Panc1 (cell line): ENCODE measurements at regions not wholly inside any gene's neighbourhood (a gene's known extent, or its start where the extent isn't known, plus 50 kb on each side); places are given as distances from the start of the nearest gene placed in this dataset.

Source experiments
- POLR2AphosphoS5 ChIP-seq: IDR thresholded peaks from 2 replicates; pipeline ENCODE4 v1.6.1; 2012; ENCODE audit warnings: mild to moderate bottlenecking, low read depth, low read length, moderate library complexity
- TF ChIP-seq, protein P1 (sequence below): fragments of 450-650 bp; IDR thresholded peaks from 2 replicates; pipeline ENCODE4 v1.5.1; 2017; ENCODE audit warnings: mild to moderate bottlenecking

DNA sequence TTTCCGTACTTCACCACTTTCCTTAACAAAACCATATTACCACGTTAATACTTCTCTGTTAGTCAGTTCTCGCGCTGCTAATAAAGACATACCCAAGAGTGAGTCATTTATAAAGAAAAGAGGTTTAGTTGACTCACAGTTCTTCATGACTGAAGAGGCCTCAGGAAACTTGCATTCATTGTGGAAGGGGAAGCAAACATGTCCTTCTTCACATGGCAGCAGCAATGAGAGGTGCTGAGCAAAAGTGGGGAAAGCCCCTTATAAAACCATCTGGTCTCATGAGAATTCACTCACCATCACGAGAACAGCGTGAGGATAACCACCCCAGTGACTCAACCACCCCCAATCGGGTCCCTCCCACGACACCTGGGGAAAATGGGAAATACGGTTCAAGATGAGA, 289.8 kb upstream of the CLNK start:
- TF ChIP-seq, protein P1, sequence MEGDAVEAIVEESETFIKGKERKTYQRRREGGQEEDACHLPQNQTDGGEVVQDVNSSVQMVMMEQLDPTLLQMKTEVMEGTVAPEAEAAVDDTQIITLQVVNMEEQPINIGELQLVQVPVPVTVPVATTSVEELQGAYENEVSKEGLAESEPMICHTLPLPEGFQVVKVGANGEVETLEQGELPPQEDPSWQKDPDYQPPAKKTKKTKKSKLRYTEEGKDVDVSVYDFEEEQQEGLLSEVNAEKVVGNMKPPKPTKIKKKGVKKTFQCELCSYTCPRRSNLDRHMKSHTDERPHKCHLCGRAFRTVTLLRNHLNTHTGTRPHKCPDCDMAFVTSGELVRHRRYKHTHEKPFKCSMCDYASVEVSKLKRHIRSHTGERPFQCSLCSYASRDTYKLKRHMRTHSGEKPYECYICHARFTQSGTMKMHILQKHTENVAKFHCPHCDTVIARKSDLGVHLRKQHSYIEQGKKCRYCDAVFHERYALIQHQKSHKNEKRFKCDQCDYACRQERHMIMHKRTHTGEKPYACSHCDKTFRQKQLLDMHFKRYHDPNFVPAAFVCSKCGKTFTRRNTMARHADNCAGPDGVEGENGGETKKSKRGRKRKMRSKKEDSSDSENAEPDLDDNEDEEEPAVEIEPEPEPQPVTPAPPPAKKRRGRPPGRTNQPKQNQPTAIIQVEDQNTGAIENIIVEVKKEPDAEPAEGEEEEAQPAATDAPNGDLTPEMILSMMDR: no peak
- no peak for TF ChIP-seq POLR2AphosphoS5
